ENCODE measurements at regions not wholly inside any gene's neighbourhood (a gene's known extent, or its start where the extent isn't known, plus 50 kb on each side); places are given as distances from the start of the nearest gene placed in this dataset.

GRCh38 chr7:25726781-25727311 lies 425.2 kb upstream of the NFE2L3 start:
- Histone ChIP-seq H4K20me1 (ENCODE audit: insufficient read depth) (no peaks in the 10 kb centered on the region), H3F3A (ENCODE audit: insufficient read depth, low read length, poor library complexity, severe bottlenecking) (no peaks in the 10 kb centered on the region), H3K79me2 (replicated peaks; ENCODE audit: insufficient read depth, low read length) (no peaks in the 10 kb centered on the region), H2AFZ (ENCODE audit: low read depth, low read length) (no peak overlapping the region), H3K9me2 (ENCODE audit: insufficient read depth, low read length) (no peaks in the 10 kb centered on the region), H3K4me2 (ENCODE audit: low read length) (no peak overlapping the region), H3K27ac (ENCODE audit: low read length) (no peak overlapping the region), H3K36me3 (ENCODE audit: insufficient read depth, low read length) (no peaks in the 10 kb centered on the region), H3K4me3 (ENCODE audit: low read length) (no peak overlapping the region), H3K9me3 (ENCODE audit: low read length) (no peaks in the 10 kb centered on the region), H3K9ac (ENCODE audit: low read length) (no peak overlapping the region), H3K27me3 (ENCODE audit: insufficient read depth, low read depth, low read length) (no peaks in the 10 kb centered on the region)
- TF ChIP-seq EZH2 (IDR thresholded peaks at IDR 0.05; ENCODE audit: borderline replicate concordance, insufficient read depth, low read length, poor library complexity, severe bottlenecking) (no peak), REST (IDR thresholded peaks at IDR 0.05; ENCODE audit: borderline replicate concordance) (no peak), TAF1 (IDR thresholded peaks at IDR 0.05; ENCODE audit: low read depth) (no peak), EP300 (conservative IDR thresholded peaks at IDR 0.05; ENCODE audit: poor library complexity, severe bottlenecking) (no peak), POLR2AphosphoS5 (IDR thresholded peaks at IDR 0.05) (no peak), CTCF (IDR thresholded peaks at IDR 0.05; ENCODE audit: poor library complexity, severe bottlenecking) (no peak), MXI1 (conservative IDR thresholded peaks at IDR 0.05; ENCODE audit: poor library complexity, severe bottlenecking) (no peak), RAD21 (conservative IDR thresholded peaks at IDR 0.05) (no peak), SMC3 (conservative IDR thresholded peaks at IDR 0.05; ENCODE audit: poor library complexity) (no peak)

GRCh38 chr7:25727446-25727845 lies 424.6 kb upstream of the NFE2L3 start:
- Histone ChIP-seq H3K79me2 (replicated peaks; ENCODE audit: insufficient read depth, low read length) (no peaks in the 10 kb centered on the region), H3F3A (ENCODE audit: insufficient read depth, low read length, poor library complexity, severe bottlenecking) (no peaks in the 10 kb centered on the region), H2AFZ (ENCODE audit: low read depth, low read length) (no peak overlapping the region), H3K36me3 (ENCODE audit: insufficient read depth, low read length) (no peaks in the 10 kb centered on the region), H3K27me3 (ENCODE audit: insufficient read depth, low read depth, low read length) (no peaks in the 10 kb centered on the region), H3K4me3 (ENCODE audit: low read length) (no peak overlapping the region), H3K4me2 (ENCODE audit: low read length) (no peak overlapping the region), H3K9ac (ENCODE audit: low read length) (no peak overlapping the region), H4K20me1 (ENCODE audit: insufficient read depth) (no peaks in the 10 kb centered on the region), H3K27ac (ENCODE audit: low read length) (no peak overlapping the region), H3K9me3 (ENCODE audit: low read length) (no peaks in the 10 kb centered on the region), H3K9me2 (ENCODE audit: insufficient read depth, low read length) (no peaks in the 10 kb centered on the region)
- TF ChIP-seq MXI1 (conservative IDR thresholded peaks at IDR 0.05; ENCODE audit: poor library complexity, severe bottlenecking): no peak
- no peak for TF ChIP-seq RAD21 (conservative IDR thresholded peaks at IDR 0.05)
- no peak for TF ChIP-seq REST (IDR thresholded peaks at IDR 0.05; ENCODE audit: borderline replicate concordance)
- TF ChIP-seq POLR2AphosphoS5 (IDR thresholded peaks at IDR 0.05): no peak
- no peak for TF ChIP-seq SMC3 (conservative IDR thresholded peaks at IDR 0.05; ENCODE audit: poor library complexity)

Measured in neural cell (in vitro differentiated cells).